Neuronal stem cell (in vitro differentiated cells): ENCODE measurements at regions not wholly inside any gene's neighbourhood (a gene's known extent, or its start where the extent isn't known, plus 50 kb on each side); places are given as distances from the start of the nearest gene placed in this dataset.
A peak's percentile ranks its signal among the peaks of the same experiment; 100 is the strongest.

Experiments
- DNase-seq: peaks from one replicate; pipeline ENCODE4 v3.0.0-alpha.2; 2013; ENCODE audit warnings: low spot score
- H2AFZ ChIP-seq: one replicate; pipeline ENCODE4 v1.6.1; 2013; ENCODE audit warnings: mild to moderate bottlenecking, low read length, inconsistent platforms
- H2AK5ac ChIP-seq: 2 replicates; pipeline ENCODE4 v1.6.1; 2013; ENCODE audit warnings: low read depth, mild to moderate bottlenecking, inconsistent platforms, low read length, moderate library complexity, mixed read lengths
- H2BK120ac ChIP-seq: 2 replicates; pipeline ENCODE4 v1.6.1; 2013; ENCODE audit warnings: low read depth, mild to moderate bottlenecking, inconsistent platforms, low read length, moderate library complexity, mixed read lengths
- H2BK12ac ChIP-seq: one replicate; pipeline ENCODE4 v1.6.1; 2013; ENCODE audit warnings: low read length, inconsistent platforms
- H2BK15ac ChIP-seq: 2 replicates; pipeline ENCODE4 v1.6.1; 2013; ENCODE audit warnings: mild to moderate bottlenecking, low read length, inconsistent platforms, mixed read lengths
- H2BK5ac ChIP-seq: one replicate; pipeline ENCODE4 v1.6.1; 2013; ENCODE audit warnings: inconsistent platforms, mild to moderate bottlenecking, low read length, moderate library complexity
- H3K14ac ChIP-seq: one replicate; pipeline ENCODE4 v1.6.1; 2013; ENCODE audit warnings: low read length, inconsistent platforms
- H3K18ac ChIP-seq: 2 replicates; pipeline ENCODE4 v1.6.1; 2013; ENCODE audit warnings: low read length, inconsistent platforms
- H3K23ac ChIP-seq: 2 replicates; pipeline ENCODE4 v1.6.1; 2013; ENCODE audit warnings: low read depth, mild to moderate bottlenecking, mixed read lengths, low read length, inconsistent platforms; ENCODE audit not compliant: poor library complexity
- H3K27ac ChIP-seq: replicated peaks from 3 replicates; pipeline ENCODE4 v1.5.1; 2013; ENCODE audit warnings: low read length, inconsistent platforms
- H3K27me3 ChIP-seq, 3 experiments: 2 replicates each; pipeline ENCODE4 v1.6.1; 2013; ENCODE audit warnings: low read length in 3 of 3, mild to moderate bottlenecking in 2 of 3, inconsistent platforms in 1 of 3, low read depth in 1 of 3, mixed read lengths in 1 of 3, moderate library complexity in 1 of 3; ENCODE audit not compliant: control insufficient read depth in 3 of 3, insufficient read depth in 3 of 3
- H3K36me3 ChIP-seq, 2 donors: replicated peaks in 1 of 2; 2 replicates each; pipeline ENCODE4 v1.6.1; 2013; ENCODE audit warnings: low read length in 2 of 2; ENCODE audit not compliant: control insufficient read depth in 2 of 2, insufficient read depth in 2 of 2
- H3K4ac ChIP-seq: 2 replicates; pipeline ENCODE4 v1.6.1; 2013; ENCODE audit warnings: inconsistent platforms, mild to moderate bottlenecking, low read length, moderate library complexity
- H3K4me1 ChIP-seq, 2 donors: 1 replicate in 1 of 2; 2 replicates in 1 of 2; pipeline ENCODE4 v1.6.1; 2013; ENCODE audit warnings: low read length in 2 of 2, low read depth in 1 of 2; ENCODE audit not compliant: control insufficient read depth in 2 of 2, insufficient read depth in 1 of 2
- H3K4me2 ChIP-seq: one replicate; pipeline ENCODE4 v1.6.1; 2013; ENCODE audit warnings: mild to moderate bottlenecking, low read length, inconsistent platforms; ENCODE audit not compliant: insufficient read depth, poor library complexity, severe bottlenecking
- H3K4me3 ChIP-seq, 2 donors: 2 replicates each; pipeline ENCODE4 v1.5.1; 2013; ENCODE audit warnings: low read length in 2 of 2, mild to moderate bottlenecking in 2 of 2, inconsistent platforms in 1 of 2, moderate library complexity in 1 of 2
- H3K79me1 ChIP-seq: one replicate; pipeline ENCODE4 v1.6.1; 2013; ENCODE audit warnings: low read depth, mild to moderate bottlenecking, inconsistent platforms, low read length, moderate library complexity
- H3K9ac ChIP-seq: one replicate; pipeline ENCODE4 v1.6.1; 2013; ENCODE audit warnings: mild to moderate bottlenecking, low read depth, low read length, inconsistent platforms; ENCODE audit not compliant: poor library complexity
- H3K9me3 ChIP-seq, 2 donors: replicated peaks in 1 of 2; 2 replicates each; pipeline versions ENCODE3 to v1.6.1; 2013; ENCODE audit warnings: low read length in 2 of 2, mild to moderate bottlenecking in 2 of 2, inconsistent platforms in 1 of 2, low read depth in 1 of 2, mixed read lengths in 1 of 2, moderate library complexity in 1 of 2; ENCODE audit not compliant: control insufficient read depth in 2 of 2, insufficient read depth in 1 of 2
- H4K8ac ChIP-seq: one replicate; pipeline ENCODE4 v1.6.1; 2013; ENCODE audit warnings: low read depth, mild to moderate bottlenecking, inconsistent platforms, low read length, moderate library complexity
- H4K91ac ChIP-seq: one replicate; pipeline ENCODE4 v1.6.1; 2013; ENCODE audit warnings: low read length, low read depth, mild to moderate bottlenecking, inconsistent platforms; ENCODE audit not compliant: poor library complexity
- WGBS, 2 donors: extraction: QIAGEN DNeasy Blood & Tissue Kit; methylation state at CpG; one replicate each; pipeline ENCODE4 v1.1.7; 2013; ENCODE audit warnings: missing lambda C conversion rate in 2 of 2, mixed read lengths in 1 of 2; ENCODE audit not compliant: insufficient read length in 2 of 2, insufficient replicate concordance in 1 of 2; ENCODE audit errors: extremely low coverage in 2 of 2; 5-methylcytosine and 5-hydroxymethylcytosine counted together

DNA sequence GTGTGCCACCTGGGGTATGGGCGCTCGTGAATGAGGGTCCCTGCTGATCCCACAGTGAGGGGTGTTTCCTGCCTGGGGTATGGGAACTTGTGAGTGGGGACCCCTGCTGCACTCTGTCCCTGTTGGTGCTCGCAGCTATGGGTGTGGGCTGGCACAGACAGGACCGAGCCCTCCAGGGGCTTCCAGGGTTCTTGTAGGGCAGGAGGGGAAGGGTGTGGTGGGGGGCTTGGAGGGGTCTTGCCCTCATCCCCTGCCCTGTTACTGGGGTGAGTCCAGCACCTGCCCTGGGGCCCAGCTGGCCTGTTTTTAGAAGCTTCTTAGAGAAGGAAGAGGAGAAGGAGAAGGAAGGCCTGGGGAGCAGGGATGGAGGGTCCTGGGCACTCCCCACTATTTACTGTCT, 377.0 kb upstream of the NUPR2 start:
- Histone ChIP-seq H3K79me1 (no peaks in the 10 kb centered on the region), H4K8ac (no peak overlapping the region), H3K36me3 (no peaks in the 10 kb centered on the region), H3K4ac (no peak overlapping the region), H3K4me3 (no peak overlapping the region), H3K23ac (no peak overlapping the region), H2AK5ac (no peak overlapping the region), H3K9ac (no peak overlapping the region), H3K18ac (no peak overlapping the region), H2BK5ac (no peak overlapping the region), H2AFZ (no peak overlapping the region), H3K4me2 (no peak overlapping the region), H3K14ac (no peak overlapping the region), H4K91ac (no peak overlapping the region), H2BK12ac (no peak overlapping the region), H3K9me3 (peaks cover 14 to 60% of the 10 kb centered on the region in 2 donors), H3K27ac (no peak overlapping the region), H2BK120ac (no peak overlapping the region), H3K27me3 (no peaks in the 10 kb centered on the region), H2BK15ac (no peak overlapping the region), H3K4me1 (no peaks in the 10 kb centered on the region)
- WGBS, 2 donors = no CpG with 5 or more reads among the region's 4 CpGs
- no peak for DNase-seq

DNA sequence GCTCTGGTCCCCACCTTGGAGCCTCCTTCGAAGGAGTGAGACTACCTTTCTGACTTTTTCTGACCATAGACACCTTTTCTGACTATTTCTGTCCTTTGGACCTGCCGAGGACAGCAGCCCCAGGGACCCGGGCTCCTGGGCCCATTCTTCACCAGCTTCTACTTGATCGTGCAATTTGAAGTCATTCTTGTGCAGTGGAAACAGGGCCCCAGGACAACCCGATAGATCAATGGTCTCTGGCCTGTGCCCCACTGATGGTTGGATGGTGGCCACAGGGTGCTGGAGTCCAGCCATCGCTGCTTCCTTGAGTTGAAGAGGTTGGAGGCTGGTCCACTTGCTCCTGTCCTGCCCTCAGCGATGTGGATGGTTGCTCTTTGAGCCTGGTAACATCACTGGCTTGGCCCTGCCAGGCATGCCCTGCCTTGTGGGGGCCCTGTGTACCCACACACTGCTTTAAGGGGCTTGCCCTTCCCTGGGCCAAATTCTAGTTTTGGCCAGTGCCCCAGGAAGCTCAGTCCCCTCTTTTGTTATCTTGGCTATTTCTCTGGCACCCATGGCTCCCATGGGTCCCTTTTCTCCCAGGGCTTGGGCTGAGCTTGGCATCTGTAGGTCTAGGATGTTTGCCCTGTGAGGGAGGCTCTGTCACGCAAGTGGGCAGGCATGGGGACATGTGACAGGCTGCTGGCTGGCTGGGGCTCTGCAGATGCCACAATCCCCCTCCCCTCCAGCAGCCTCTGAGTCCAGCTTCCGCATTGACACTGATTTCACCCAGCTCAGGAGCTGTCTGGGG, 375.6 kb upstream of the NUPR2 start:
- WGBS, 2 donors = no CpG with 5 or more reads among the region's 9 CpGs
- Histone ChIP-seq H2BK15ac (no peak overlapping the region), H3K27me3 (no peaks in the 10 kb centered on the region), H3K79me1 (no peaks in the 10 kb centered on the region), H3K18ac (no peak overlapping the region), H3K4me3 (peak overlapping the region in 1 of 2 donors; percentile 47), H2AFZ (no peak overlapping the region), H2AK5ac (no peak overlapping the region), H3K9ac (no peak overlapping the region), H3K4ac (no peak overlapping the region), H2BK12ac (no peak overlapping the region), H2BK5ac (no peak overlapping the region), H3K27ac (no peak overlapping the region), H3K14ac (no peak overlapping the region), H4K8ac (no peak overlapping the region), H3K36me3 (no peaks in the 10 kb centered on the region), H3K9me3 (peaks cover 14 to 60% of the 10 kb centered on the region in 2 donors), H2BK120ac (no peak overlapping the region), H3K23ac (no peak overlapping the region), H3K4me1 (no peaks in the 10 kb centered on the region), H4K91ac (no peak overlapping the region), H3K4me2 (no peak overlapping the region)
- no peak for DNase-seq

DNA sequence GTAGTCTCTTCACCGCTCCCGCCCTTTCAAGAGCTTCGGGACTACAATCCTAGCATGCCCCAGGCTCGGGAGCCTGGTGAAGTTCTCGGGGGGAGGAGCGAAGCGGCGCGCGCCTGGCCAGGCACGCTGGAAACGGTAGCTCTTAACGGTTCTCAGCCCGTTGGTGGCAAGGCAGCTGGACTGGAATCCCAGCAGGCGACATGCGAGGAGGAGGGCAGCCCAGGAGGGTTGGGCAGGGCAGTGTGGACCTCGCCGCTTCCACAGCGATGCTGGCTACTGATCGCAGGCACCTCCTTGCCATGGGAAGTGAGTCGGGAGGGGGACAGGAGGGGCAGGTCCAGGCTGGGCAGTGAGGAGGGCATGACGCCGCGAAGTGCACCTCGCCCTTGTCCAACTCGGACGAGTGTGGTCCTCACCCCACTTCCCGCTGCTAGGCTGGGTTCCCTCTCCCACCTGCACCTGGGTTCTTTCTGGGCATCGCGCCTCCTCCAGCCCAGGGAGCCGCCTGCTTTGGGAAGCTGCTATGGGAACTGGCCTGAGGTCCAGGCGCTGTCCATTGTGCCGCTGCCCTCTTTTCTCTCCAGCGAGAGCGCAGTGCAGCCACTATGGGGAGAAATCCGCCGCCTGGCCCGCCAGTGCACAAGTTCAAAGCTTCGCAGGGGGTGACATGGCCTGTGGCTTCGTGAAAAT, 367.8 kb upstream of the NUPR2 start:
- no peak overlapping the region for H3K4ac ChIP-seq
- H2BK12ac ChIP-seq = no peak overlapping the region
- no peak overlapping the region for H2AFZ ChIP-seq
- no peak overlapping the region for H3K23ac ChIP-seq
- no peak overlapping the region for H3K9ac ChIP-seq
- H3K27me3 ChIP-seq = no peaks in the 10 kb centered on the region
- H4K8ac ChIP-seq = no peak overlapping the region
- no peak overlapping the region for H3K4me2 ChIP-seq
- H2BK15ac ChIP-seq = no peak overlapping the region
- H3K4me1 ChIP-seq = no peaks in the 10 kb centered on the region
- no peaks in the 10 kb centered on the region for H3K79me1 ChIP-seq
- H3K27ac ChIP-seq = no peak overlapping the region
- DNase-seq = no peak
- no peak overlapping the region for H2BK5ac ChIP-seq
- no CpG with 5 or more reads among the region's 40 CpGs for WGBS, 2 donors
- no peaks in the 10 kb centered on the region for H3K36me3 ChIP-seq
- no peak overlapping the region for H3K18ac ChIP-seq
- peaks cover 7 to 31% of the 10 kb centered on the region in 2 donors for H3K9me3 ChIP-seq
- no peak overlapping the region for H3K14ac ChIP-seq
- H2AK5ac ChIP-seq = no peak overlapping the region
- H4K91ac ChIP-seq = no peak overlapping the region
- peak overlapping the region in 1 of 2 donors; percentile 46 for H3K4me3 ChIP-seq
- H2BK120ac ChIP-seq = no peak overlapping the region

DNA sequence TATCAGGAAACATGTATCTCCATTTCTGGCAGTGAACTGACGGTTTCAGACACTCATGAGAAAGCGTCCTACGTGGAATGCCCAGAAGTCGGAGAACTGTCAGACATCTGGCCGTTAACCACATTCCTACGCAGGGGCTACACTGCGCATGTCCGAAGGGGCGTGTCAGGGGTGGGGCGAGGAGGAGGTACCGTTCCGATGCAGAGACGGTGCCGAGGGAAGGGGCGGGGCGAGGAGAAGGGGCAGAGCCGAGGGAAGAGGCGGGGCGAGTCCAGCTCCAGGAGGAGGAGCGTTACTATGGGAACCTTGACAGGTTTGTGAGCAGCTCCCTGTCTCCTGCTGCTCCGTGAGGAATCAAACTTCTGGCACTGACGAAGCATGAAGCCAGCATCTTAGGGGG, 366.9 kb upstream of the NUPR2 start:
- no peak overlapping the region for H4K91ac ChIP-seq
- no peak overlapping the region for H3K27ac ChIP-seq
- no CpG with 5 or more reads among the region's 22 CpGs for WGBS, 2 donors
- H3K18ac ChIP-seq = no peak overlapping the region
- H2BK5ac ChIP-seq = no peak overlapping the region
- no peaks in the 10 kb centered on the region for H3K79me1 ChIP-seq
- H3K23ac ChIP-seq = no peak overlapping the region
- no peak overlapping the region for H2BK120ac ChIP-seq
- no peaks in the 10 kb centered on the region for H3K4me1 ChIP-seq
- no peak overlapping the region for H3K4me2 ChIP-seq
- H2BK15ac ChIP-seq = no peak overlapping the region
- no peak overlapping the region for H2AK5ac ChIP-seq
- H3K4ac ChIP-seq = no peak overlapping the region
- no peak overlapping the region for H3K4me3 ChIP-seq
- peaks cover 7 to 33% of the 10 kb centered on the region in 2 donors for H3K9me3 ChIP-seq
- no peaks in the 10 kb centered on the region for H3K36me3 ChIP-seq
- DNase-seq = no peak
- no peak overlapping the region for H3K14ac ChIP-seq
- H3K27me3 ChIP-seq = no peaks in the 10 kb centered on the region
- H4K8ac ChIP-seq = no peak overlapping the region
- no peak overlapping the region for H3K9ac ChIP-seq
- no peak overlapping the region for H2AFZ ChIP-seq
- no peak overlapping the region for H2BK12ac ChIP-seq
